NCI-H748 treated with DMSO at 0.1 percent for 48 hours (cell line): ENCODE measurements at regions not wholly inside any gene's neighbourhood (a gene's known extent, or its start where the extent isn't known, plus 50 kb on each side); places are given as distances from the start of the nearest gene placed in this dataset.
"Not testable (repeated sequence)": the region's sequence is repeated elsewhere in the genome, so short reads cannot be mapped to it uniquely, and the experiment has no call there.

Experiments
- DNase-seq: peaks from one replicate; lab custom pipeline; 2025; lab: John Stamatoyannopoulos, UW

DNA sequence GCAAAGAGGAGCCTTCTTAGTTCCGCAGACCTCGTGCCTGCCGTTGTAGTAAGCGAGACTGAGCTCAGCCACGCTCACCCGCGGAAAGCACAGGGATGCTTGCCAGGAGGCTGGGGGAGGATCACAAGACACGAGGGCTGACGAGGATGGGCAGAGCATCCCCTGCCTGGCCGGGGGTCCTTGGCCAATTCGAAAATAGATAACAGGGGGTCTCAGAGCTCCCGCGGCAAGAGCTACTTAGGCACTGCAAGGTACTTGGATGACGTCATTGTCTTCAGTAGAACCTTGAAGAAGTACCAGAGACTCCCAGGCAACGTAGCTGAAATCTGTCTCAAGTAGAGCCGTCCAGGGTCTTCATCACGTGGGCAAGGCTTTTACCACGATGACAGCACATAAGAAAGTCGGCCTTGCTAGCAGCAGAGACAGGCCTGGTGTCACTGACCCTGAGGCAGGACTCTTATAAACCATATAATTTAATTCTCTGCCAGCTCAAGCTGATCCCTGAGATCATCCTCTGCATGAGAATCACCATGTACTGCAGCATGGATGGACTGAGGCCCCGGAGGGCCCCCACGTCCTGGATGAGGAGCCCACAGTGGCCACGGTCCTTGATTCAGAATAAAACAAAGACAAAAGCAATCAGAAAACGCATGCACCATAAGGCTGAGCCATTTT is 81.9 kb downstream of the TMEM18 start:
- DNase-seq = no peak

DNA sequence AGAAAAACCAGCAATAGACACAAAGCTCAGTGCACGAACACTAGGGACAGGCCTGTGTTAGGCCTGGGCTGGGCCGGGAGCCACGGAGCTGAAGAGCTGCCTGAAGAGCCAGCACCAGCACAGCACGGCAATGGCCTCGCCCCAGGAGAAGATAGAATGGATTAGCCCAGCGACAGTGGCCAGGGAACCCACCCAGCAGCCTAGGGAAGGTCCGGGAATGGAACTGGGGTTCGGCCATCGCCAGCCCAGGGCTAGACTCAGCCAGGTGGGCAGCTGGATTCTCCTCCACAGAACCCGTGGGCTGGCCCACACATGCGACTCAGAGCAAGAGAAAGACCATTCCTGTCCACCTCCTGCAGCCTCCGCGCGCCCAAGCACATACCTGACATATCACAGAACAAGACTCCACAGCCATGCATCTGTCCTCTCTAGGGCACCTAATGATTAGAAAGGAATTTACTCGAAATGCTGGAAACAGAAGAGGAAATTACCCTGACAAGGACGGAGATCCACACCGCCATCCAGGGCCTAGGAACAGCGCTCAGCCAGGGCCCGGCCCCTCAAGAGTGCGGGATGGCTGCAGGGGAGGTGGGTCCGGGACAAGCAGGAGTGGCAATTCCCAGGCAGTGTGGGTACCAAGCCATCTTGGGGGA is 82.8 kb downstream of the TMEM18 start:
- DNase-seq = no peak

DNA sequence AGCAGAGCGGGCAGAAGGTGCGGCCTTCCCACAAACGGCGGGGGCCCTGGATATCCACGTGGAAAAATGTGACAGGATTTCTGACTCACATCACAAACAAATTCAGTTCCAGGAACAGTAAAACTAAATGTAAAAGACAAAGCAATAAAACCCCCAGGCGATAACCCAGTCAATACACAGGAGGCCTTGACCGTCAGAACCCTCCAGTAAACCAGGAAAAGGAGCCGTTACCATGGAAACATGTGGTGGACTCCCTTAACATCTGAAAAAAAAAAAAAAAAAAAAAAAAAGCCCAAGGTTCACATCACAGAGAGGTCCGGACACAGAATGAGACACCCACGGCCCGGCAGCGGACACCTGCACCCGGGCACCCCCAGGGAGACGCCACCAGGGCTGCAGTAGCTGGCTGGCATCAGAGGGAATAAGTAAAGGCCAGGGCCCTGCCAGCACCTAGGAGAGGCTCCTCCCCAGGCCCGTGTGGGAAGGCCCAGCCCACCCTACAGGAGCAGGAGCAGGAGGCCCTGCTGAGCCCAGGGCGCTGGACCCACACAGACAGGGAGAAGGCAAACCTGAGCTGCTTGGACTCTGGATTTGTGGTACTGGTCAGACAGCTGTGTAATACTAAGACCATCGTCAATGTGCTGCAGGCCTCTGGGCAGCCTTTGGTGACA is 83.7 kb downstream of the TMEM18 start:
- no peak for DNase-seq

DNA sequence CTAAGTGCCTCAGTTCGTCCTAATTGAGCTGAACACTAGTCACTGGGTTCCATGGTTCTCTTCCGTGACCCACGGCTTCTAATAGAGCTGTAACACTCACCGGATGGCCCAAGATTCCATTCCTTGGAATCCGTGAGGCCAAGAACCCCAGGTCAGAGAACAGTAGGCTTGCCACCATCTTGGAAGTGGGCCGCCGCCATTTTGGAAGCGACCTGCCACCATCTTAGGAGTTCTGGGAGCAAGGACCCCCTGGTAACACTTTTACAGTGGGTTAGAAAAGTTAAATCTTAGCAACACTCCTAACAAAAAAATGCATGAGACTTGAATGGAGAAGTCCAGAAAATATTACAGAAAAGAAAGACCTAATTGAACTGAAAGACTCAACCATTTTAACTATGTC is 84.5 kb downstream of the TMEM18 start:
- DNase-seq = no peak

DNA sequence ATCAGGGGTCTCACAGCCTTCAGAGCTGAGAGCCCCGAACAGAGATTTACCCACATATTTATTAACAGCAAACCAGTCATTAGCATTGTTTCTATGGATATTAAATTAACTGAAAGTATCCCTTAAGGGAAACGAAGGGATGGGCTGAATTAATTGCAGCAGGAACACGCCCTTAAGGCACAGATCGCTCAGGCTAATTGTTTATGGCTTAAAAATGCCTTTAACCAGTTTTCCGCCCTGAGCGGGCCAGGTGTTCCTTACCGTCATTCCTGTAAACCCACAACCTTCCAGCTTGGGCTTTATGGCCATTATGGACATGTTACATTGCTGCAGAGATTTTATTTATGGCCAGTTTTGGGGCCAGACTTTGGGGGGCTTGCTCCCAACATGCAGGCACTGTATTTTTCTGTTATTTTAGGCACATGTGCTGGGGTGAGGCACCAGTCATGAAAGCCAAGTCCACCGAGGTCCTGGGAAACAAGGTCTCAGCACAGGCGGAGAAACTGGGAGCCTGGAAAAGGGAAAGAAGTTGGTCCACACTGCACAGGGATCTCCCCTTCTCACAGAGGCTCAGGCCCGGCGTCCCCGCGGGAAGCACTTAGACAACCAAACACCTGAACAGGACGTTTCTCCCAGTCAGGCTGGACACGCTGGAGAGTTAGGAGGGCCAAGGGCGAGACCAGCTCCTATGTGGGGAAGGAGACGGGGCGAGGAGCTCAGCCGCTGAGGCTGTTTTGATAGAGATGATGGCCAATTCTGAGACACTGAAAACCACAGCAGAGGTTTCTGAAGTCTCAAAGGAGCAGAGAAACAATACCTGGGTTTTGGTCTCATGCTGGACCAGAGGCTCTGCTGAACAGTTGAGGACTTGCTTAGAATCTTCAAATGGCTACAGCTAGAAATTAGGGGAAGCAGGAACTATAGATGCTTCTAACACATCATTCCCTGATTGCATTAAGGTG is 86.7 kb downstream of the TMEM18 start:
- DNase-seq = no peak

DNA sequence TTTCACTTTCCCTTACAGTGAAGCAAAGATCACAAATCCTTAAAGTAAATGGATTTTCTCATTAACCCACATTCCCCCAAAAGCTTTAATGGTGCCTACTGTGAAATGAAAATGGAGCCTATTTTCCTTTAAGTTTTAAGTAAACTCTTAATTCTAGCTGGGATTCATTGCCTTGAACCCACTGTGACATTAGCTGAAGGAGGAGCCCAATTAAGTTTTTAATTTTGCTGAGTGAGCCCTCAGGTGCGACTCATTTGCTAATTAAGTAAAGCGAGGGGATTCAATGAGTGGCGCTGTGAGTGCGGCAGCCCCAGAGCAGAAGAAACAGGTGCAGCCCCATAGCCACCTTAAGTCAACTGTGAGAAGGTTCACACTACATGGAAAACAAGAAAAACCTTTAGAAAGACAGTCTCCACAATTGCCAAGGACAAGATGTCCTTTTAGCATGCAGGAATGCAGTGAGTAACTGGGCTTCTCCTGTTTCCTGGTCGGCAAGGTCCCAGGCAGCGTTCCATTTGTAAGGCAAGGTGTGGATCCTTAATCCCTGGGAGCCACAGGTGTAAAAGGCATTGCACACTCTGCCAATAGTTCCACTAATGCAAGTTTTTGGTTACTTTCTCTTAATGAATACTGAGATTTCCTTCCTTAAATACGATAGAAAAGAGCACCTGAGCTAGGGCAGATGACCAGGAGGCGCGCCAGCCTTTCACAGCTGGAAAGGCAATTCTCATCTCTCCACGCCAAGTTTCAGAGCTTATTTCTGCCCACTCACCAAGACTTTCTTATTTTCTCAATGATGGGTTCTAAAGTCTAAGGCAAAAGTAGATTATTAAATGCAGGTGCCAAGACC is 87.7 kb downstream of the TMEM18 start:
- DNase-seq = no peak

DNA sequence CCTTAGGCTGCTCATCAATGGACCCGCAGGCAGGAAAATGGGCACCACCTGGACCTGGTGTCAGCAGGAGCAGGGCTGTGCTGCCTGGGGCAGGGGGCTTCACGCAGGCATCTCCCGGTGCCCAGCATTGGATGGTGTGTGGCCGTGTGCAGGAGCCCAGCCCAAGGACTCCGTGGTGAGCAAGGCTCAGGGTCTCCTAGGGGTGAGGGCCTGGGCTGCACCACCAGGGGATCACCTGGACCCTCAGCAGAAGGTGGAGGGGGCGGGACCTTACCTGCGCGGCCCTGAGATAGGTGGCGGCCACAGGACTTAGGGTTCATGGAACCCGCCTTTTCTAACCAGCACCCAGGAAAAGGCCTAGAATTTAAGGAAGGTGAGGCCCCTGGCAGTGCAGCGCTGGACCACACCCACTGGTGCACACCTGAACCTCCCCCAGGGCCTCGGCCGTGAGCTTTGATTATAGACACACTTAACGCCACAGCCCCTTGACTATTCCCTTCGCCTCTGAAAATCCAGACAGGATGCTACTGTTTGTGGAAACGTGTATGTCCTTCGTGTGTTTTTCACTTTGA is 89.0 kb downstream of the TMEM18 start:
- no peak for DNase-seq

DNA sequence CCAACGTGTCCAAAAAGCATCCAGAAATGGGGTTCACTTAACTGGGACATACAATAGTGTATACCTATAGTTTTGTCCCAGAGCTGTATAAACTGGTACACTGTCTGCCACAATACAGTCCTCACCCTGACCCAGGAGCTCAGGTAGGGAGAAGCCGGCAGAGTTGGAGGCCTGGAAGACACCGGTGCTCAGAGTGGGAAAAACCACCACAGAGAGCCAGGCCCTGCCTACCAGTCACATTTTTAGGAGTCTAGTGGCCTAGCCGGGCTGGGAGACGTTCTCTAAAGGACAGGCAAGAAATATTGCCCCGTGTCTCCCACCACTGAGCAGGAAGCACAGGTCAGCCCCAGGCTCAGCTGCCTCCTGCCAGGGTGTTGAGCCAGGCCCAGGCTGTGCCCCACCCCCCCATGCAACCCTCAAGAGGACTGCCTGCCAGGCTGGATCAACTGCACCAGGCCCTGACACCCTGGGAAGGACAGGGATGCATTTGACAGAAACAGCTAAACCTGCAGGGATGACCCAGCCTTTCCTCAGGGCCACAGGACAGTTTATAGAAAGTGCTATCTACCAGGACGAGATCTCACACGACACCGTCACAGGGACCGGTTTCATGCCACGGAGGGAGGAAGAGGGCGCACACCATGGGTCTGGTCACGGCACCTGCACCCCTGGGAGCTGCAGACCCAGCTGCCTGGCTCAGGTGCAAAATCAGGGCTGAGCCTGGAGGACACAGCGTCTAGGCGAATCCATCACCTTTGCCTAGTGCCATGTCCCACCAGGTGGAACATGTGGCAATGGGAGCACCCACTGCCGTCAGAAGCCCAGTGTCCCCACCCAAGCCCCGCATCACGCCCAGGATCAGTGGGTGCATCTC is 89.9 kb downstream of the TMEM18 start:
- DNase-seq = no peak

DNA sequence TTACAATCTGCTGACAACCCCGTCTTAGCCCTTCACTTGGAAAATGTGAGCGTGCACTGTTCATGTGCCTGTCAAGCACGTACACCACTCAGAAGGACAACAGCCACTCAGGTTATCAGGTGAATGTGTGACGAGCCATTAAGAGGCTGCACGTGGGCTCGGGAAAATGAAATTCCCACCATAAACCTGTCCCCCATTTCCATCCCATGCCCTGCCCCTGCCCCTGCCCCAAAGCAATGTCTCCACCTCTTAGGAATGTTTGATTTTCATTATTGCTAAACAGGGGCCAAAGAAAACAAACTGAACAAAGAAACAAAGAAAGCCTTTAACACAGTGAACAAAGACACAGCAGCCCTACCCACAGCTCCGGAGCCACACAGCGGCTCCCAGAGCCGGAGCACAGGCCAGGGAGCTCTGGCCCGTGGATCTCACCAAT is 90.5 kb downstream of the TMEM18 start:
- DNase-seq = peak; percentile 20

DNA sequence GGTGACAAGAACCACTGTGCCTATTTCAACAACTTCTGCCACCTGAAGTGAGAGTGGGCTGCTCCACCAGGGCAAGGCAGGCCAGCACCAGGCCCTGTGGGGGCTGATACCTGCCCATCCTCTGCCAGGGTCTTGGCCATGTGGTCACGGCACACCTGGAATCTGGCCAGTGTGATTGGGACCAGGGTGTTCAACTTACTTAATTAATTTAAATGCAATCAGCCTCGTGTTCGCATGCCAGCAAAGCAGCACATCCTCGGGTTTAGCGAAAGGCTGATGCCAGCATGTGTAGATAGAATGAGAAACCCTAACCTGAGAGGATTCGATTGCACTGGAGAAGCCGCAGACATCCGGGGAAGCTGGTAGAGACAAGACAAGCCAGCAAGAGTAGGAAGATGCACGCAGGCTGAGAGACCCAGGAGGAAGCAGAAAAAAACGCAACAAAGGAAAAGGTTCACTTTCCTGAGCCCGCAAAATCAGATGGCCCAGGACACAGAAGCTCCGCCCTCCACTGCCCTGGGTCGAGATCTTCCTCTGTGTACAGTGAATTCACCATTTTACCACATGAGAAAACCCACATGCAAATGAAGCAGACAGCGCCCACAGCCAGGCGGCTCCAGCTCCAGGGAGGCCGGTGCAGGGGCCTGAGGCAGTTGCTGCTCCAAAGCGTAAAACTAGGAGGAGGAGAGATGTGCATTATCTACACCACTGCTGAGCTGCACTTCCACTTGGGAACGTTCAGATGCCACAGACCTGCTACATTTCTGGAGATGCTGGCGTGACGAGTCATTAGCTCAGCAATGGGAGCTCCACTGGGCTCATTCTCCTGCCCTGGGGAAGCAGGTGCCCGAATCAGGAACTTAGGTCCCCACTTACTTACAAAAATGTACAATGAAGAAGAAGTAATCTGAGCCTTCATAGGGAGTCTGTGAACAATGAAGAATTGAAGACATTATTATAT is 92.1 kb downstream of the TMEM18 start:
- no peak for DNase-seq

DNA sequence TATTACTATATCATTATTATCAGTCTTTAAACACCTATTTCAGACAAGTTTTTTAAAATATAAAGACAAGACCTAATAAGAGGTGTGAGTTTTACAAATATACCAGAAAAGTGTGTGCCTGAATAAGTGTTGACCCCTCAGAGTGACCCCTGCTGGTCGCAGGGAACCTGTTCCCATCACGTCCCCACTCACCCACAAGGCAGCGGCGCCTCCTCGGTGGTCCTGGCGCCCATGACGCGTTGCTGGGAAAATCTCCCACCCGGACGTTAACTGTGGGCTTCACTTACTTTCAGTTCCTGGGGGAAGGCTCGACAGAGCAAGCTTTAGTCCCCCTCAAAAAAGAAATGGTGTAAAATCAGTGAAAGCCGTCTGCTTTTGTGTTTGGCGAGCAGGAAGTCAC is 93.5 kb downstream of the TMEM18 start:
- DNase-seq = no peak

DNA sequence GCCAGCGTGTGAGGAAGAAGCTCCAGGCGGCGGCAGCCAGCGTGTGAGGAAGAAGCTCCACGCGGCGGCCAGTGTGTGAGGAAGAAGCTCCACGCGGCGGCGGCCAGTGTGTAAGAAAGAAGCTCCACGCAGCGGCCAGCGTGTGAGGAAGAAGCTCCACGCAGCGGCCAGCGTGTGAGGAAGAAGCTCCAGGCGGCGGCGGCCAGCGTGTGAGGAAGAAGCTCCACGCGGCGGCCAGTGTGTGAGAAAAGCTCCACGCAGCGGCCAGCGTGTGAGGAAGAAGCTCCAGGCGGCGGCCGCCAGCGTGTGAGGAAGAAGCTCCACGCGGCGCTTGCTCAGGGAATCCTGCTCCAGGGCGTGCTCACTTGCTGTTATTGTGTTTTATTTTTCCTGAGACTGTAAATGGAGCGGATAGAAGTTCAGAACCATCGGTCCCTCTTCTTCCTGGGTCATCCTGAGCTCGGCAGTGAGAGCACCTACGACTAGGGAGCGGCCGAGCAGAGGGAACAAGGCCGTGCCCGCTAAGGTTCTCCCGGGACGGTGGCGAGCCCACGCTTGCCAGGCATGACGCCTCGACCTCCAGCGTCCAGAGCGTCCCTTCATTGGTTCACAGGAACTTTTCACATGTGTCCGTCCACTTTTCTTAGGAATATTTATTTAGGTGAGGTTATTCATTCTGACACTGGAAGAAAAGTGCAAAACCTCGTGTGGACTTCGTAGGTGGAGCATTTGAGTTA is 94.2 kb downstream of the TMEM18 start:
- DNase-seq = no peak

DNA sequence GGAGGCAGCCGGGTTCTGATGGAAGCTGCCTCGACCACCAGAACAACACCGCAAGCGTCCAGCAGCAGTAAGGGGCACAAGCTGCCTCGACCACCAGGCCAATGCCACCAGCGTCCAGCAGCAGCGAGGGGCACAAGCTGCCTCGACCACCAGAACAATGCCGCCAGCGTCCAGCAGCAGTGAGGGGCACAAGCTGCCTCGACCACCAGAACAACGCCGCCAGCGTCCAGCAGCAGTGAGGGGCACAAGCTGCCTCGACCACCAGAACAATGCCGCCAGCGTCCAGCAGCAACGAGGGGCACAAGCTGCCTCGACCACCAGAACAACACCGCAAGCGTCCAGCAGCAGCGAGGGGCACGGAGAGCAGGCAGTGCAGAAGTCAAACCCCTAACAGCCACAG is 94.9 kb downstream of the TMEM18 start:
- not testable (repeated sequence) for DNase-seq

DNA sequence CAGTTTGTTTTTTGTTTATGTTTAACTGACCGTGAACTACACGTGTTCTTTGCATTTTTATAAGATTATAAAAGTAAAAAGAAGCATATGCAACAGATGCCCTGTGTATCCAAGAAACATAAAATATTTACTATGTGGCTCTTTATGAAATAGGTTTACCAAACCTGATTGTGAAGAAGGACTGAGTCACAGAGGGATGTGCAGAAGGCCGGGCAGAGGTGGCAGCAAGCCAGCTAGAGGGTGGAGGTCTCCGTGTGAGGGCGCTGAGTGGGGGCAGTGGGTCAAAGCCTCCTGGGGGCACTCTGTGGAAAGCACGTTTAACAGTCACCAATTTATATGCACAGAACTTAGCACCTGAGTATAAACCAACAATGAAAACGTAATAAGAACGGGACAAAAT is 97.2 kb downstream of the TMEM18 start:
- peak; percentile 35 for DNase-seq

DNA sequence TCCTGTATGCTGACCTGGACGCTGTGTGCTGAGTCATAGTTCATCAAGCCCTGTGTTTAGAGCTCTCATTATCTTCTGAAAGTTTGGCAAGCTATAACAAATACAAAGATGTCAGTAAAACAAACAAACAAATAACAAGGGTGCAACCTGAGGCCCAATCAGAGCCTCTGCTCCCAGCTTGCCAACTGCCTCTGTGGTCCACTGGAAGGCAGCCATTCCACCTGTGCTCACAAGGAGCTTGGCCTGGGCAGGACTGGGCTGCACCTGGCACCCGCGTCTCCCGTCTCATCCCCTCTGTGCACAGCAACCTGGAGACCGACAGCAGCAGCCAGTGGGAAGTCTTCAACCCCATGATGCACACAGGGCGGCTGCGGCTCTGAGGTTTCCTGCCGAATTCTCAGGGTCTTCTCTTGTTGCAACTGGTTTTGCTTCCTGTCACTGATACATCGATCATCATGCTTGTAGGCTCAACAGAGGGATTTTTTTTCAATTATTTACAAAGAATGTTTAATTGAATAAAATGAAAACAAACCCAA is 97.8 kb downstream of the TMEM18 start:
- DNase-seq = peak; percentile 47

DNA sequence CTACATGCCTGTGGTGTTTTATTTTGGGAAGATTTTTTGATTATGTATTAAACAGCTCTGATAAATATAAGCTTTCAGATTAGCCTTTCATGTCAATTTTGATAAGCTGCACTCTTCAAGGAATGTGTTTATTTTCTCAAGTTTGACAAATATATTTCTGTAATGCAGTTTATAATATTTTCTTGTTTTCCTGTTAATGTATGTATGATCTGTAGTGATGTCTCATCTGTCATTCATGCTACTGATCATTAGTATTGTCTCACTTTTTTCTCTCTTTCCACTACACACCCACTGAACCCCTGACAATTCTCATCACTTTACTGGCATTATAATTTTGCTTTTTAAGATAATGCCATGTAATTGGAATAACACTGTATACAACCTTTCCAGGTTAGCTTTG is 100.9 kb downstream of the TMEM18 start:
- DNase-seq = no peak

DNA sequence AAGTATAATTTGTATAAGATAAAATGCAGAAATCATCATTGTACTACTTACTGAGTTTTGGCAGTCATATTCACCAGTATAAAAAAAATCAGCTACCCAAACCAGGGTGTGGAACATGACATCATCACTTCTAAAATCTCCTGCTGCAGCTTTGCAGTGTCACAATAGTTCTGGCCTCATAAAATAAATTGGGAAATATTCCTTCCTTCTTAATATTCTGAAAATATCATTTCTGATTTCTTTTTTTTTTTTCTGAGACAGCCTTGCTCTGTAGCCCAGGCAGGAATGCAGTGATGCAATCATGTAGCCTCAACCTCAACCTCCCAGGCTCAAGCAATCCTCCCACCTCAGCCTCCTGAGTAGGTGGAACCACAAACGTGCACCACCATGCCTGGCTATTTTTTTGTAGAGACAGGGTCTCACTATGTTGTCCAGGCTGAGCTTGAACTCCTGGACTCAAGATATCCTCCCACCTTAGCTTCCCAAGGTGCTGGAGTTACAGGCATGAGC is 101.4 kb downstream of the TMEM18 start:
- no peak for DNase-seq
